PC-3 (cell line): ENCODE measurements at regions not wholly inside any gene's neighbourhood (a gene's known extent, or its start where the extent isn't known, plus 50 kb on each side); places are given as distances from the start of the nearest gene placed in this dataset.

ENCODE experiments used
- ATAC-seq: fragments of 200-7000 bp; cut with Tn5 transposase; 2 replicates; pipeline ENCODE4 v1.9.1; 2020; ENCODE audit warnings: mild to moderate bottlenecking, moderate library complexity
- BruUV-seq: library from RNA; stranded (reverse); fragments of 400-500 nt; replicated peaks from 2 replicates; lab custom pipeline; 2021; lab: Mats Ljungman, UMichigan
- CTCF ChIA-PET: fragments of 300-600 bp; sonication (Branson Sonifier 250); formaldehyde crosslinking; loops from one replicate; lab custom pipeline; 2022; ENCODE audit warnings: antibody characterized with exemption; lab: Charles Lee
- POLR2A ChIA-PET: fragments of 300-600 bp; sonication (Branson Sonifier 250); formaldehyde crosslinking; loops from one replicate; lab custom pipeline; 2022; ENCODE audit warnings: antibody characterized with exemption; ENCODE audit not compliant: unreplicated experiment; lab: Charles Lee
- DNase-seq: peaks from one replicate; pipeline ENCODE4 v3.0.0-alpha.2; 2015
- H2AFZ ChIP-seq: fragments of 300-600 bp; sonication (generic); 2 replicates; pipeline ENCODE4 v1.6.0; 2016; ENCODE audit warnings: antibody characterized with exemption, low read length
- H3F3A ChIP-seq: fragments of 300-600 bp; sonication (generic); one replicate; pipeline ENCODE4 v1.6.0; 2017; ENCODE audit warnings: antibody characterized with exemption, low read length, control low read depth, mild to moderate bottlenecking; ENCODE audit not compliant: unreplicated experiment
- H3K27ac ChIP-seq: fragments of 300-600 bp; sonication (generic); 2 replicates; pipeline ENCODE4 v1.5.1; 2016; ENCODE audit warnings: mild to moderate bottlenecking, low read length
- H3K27me3 ChIP-seq: fragments of 300-600 bp; sonication (generic); 2 replicates; pipeline ENCODE4 v1.6.1; 2016; ENCODE audit warnings: low read length, mixed read lengths
- H3K36me3 ChIP-seq: fragments of 300-600 bp; sonication (generic); 2 replicates; pipeline ENCODE4 v1.6.1; 2016; ENCODE audit warnings: low read depth, mixed run types, low read length, mixed read lengths
- H3K4me1 ChIP-seq: fragments of 300-600 bp; sonication (generic); 2 replicates; pipeline ENCODE4 v1.5.1; 2016; ENCODE audit warnings: low read length; ENCODE audit not compliant: insufficient read depth
- H3K4me2 ChIP-seq: fragments of 300-600 bp; sonication (generic); 2 replicates; pipeline ENCODE4 v1.6.0; 2016; ENCODE audit warnings: low read length
- H3K4me3 ChIP-seq: fragments of 300-600 bp; sonication (generic); 2 replicates; pipeline ENCODE4 v1.5.1; 2016; ENCODE audit warnings: mild to moderate bottlenecking, low read length, mixed read lengths
- H3K79me2 ChIP-seq: fragments of 300-600 bp; sonication (generic); 2 replicates; pipeline ENCODE4 v1.6.1; 2017; ENCODE audit warnings: low read length, mixed read lengths
- H3K9ac ChIP-seq: fragments of 300-600 bp; sonication (generic); 2 replicates; pipeline ENCODE4 v1.6.0; 2016; ENCODE audit warnings: mild to moderate bottlenecking, low read length
- H3K9me2 ChIP-seq: fragments of 300-600 bp; sonication (generic); replicated peaks from 2 replicates; pipeline ENCODE4 v1.6.1; 2016; ENCODE audit warnings: mixed run types, low read length, mixed read lengths
- H3K9me3 ChIP-seq: fragments of 300-600 bp; sonication (generic); 2 replicates; pipeline ENCODE4 v1.6.1; 2016; ENCODE audit warnings: low read length, mixed read lengths
- H4K20me1 ChIP-seq: fragments of 300-600 bp; sonication (generic); 2 replicates; pipeline ENCODE4 v1.6.1; 2016; ENCODE audit warnings: low read length, mixed read lengths
- CTCF ChIP-seq: fragments of 300-600 bp; sonication (generic); conservative IDR thresholded peaks from 2 replicates; pipeline ENCODE4 v1.5.1; 2017; ENCODE audit warnings: antibody characterized with exemption, low read depth, mild to moderate bottlenecking, low read length
- EZH2 ChIP-seq: fragments of 300-600 bp; sonication (generic); IDR thresholded peaks from one replicate; pipeline ENCODE4 v1.6.1; 2017; ENCODE audit warnings: antibody characterized with exemption, mild to moderate bottlenecking, low read length; ENCODE audit not compliant: unreplicated experiment
- EZH2phosphoT487 ChIP-seq: fragments of 300-600 bp; sonication (generic); IDR thresholded peaks from 2 replicates; pipeline ENCODE4 v1.6.1; 2018; ENCODE audit warnings: mild to moderate bottlenecking, antibody characterized with exemption, low read length, borderline replicate concordance
- intact Hi-C: fragments of 100-400 bp; cut with micrococcal nuclease; formaldehyde crosslinking; loops from 2 replicates; pipeline ENCODE4 v1.9.0; 2023

GRCh38 chr11:86743223-86744118 lies 56.9 kb upstream of the PRSS23 start:
- Histone ChIP-seq H3K36me3 (no peaks in the 10 kb centered on the region), H3K4me2 (peak overlapping the region; percentile 74), H3F3A (peaks cover 10% of the 10 kb centered on the region), H3K9me2 (no peaks in the 10 kb centered on the region), H4K20me1 (no peaks in the 10 kb centered on the region), H3K27me3 (no peaks in the 10 kb centered on the region), H3K27ac (peak overlapping the region; percentile 100), H3K4me3 (peak overlapping the region; percentile 38), H3K9me3 (no peaks in the 10 kb centered on the region), H3K9ac (peak overlapping the region; percentile 70), H2AFZ (0 out of 2 replicates have a peak overlapping the region, but pooled peaks have one; percentile 17), H3K79me2 (no peaks in the 10 kb centered on the region), H3K4me1 (peaks cover 64% of the 10 kb centered on the region)
- DNase-seq (peak; percentile 95), ATAC-seq (peak; percentile 50)
- CTCF ChIA-PET = no interaction called here
- POLR2A ChIA-PET = no interaction called here
- intact Hi-C loops = loop anchor here (5.0 kb wide), 4 partner anchors 39 to 136 kb away; no protein-coding TSS in a partner anchor
- no TSS peak for BruUV-seq
- no peak for TF ChIP-seq EZH2
- TF ChIP-seq EZH2phosphoT487 = no peak
- TF ChIP-seq CTCF = no peak

- intact Hi-C loops = loop anchor here (1.0 to 5.0 kb wide), 7 partner anchors 40 to 257 kb away; no protein-coding TSS in a partner anchor
- no peaks in the 10 kb centered on the region for H3K27me3 ChIP-seq
- H3K9me3 ChIP-seq = no peaks in the 10 kb centered on the region
- no peaks in the 10 kb centered on the region for H3K9me2 ChIP-seq
- ATAC-seq = peak; percentile 59
- H3F3A ChIP-seq = peaks cover 10% of the 10 kb centered on the region
- H3K4me2 ChIP-seq = peak overlapping the region; percentile 86
- H3K4me3 ChIP-seq = peak overlapping the region; percentile 37; the same call in 1 of the 2 replicates
- no peaks in the 10 kb centered on the region for H4K20me1 ChIP-seq
- no TSS peak for BruUV-seq
- POLR2A ChIA-PET = interaction anchor here (0.5 to 1.8 kb wide), 2 partner anchors 23 to 57 kb away, joined by 4 to 7 read pairs; no protein-coding TSS in a partner anchor
- H3K27ac ChIP-seq = peak overlapping the region; percentile 100
- DNase-seq = peak; percentile 91
- H3K4me1 ChIP-seq = peaks cover 78% of the 10 kb centered on the region
- H3K79me2 ChIP-seq = no peaks in the 10 kb centered on the region
- CTCF ChIA-PET = no interaction called here
- no peaks in the 10 kb centered on the region for H3K36me3 ChIP-seq
- no peak overlapping the region for H2AFZ ChIP-seq
- TF ChIP-seq CTCF (no peak), EZH2 (no peak), EZH2phosphoT487 (no peak)
- H3K9ac ChIP-seq = peak overlapping the region; percentile 88
These were observed 58.2 kb upstream of the PRSS23 start for GRCh38 chr11:86741839-86742805.
